ENCODE measurements at regions not wholly inside any gene's neighbourhood (a gene's known extent, or its start where the extent isn't known, plus 50 kb on each side); places are given as distances from the start of the nearest gene placed in this dataset.

DNA sequence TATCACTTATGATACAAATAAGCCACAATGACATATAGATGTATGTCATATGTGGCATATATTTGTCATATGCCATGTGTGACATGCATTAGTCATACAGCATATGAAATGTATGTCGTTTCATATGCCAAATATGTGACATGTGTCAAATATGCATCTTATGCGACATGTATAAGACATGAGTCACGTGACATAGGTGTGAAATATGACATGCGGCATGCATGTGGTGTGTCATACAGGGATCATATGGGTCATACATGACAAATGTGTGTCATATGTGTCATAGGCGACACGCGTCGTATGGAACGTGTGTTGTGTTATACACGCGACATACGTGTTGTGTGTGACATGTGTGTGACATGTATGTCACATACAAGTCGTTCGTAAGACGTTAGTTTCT lies 2154.0 kb upstream of the PIK3C3 start:
- TF ChIP-seq FOXM1 (IDR thresholded peaks at IDR 0.05; ENCODE audit: borderline replicate concordance) (no peak), PKNOX1 (IDR thresholded peaks at IDR 0.05) (no peak; the same call in 1 of the 2 replicates), ELF4 (IDR thresholded peaks at IDR 0.05) (no peak), L3MBTL2 (conservative IDR thresholded peaks at IDR 0.05) (peak; percentile 57; the same call in 1 of the 2 replicates), FOXK2 (IDR thresholded peaks at IDR 0.05) (no peak), HDGF (IDR thresholded peaks at IDR 0.05; ENCODE audit: borderline replicate concordance) (no peak), TARDBP (IDR thresholded peaks at IDR 0.05) (no peak)

Data from HEK293T (cell line).